HepG2 (cell line): ENCODE measurements at regions not wholly inside any gene's neighbourhood (a gene's known extent, or its start where the extent isn't known, plus 50 kb on each side); places are given as distances from the start of the nearest gene placed in this dataset.

ENCODE experiments used
- ATAC-seq: fragments of 200-7000 bp; cut with Tn5 transposase; 3 replicates; pipeline ENCODE4 v1.9.1; 2020; ENCODE audit warnings: mild to moderate bottlenecking, moderate library complexity
- BruUV-seq: library from RNA; stranded (reverse); fragments of 400-500 nt; replicated peaks from 2 replicates; lab custom pipeline; 2021; lab: Mats Ljungman, UMichigan
- CTCF ChIA-PET: fragments of 300-600 bp; formaldehyde crosslinking; extraction: SDS; loops from one replicate; lab custom pipeline; 2021; ENCODE audit warnings: low total read pairs, inconsistent platforms, low intra/inter-chr PET ratio; lab: Yijun Ruan, JAX
- POLR2A ChIA-PET: fragments of 350-600 bp; sonication (Branson Sonifier 250); formaldehyde crosslinking; loops from one replicate; lab custom pipeline; 2020; ENCODE audit warnings: antibody characterized with exemption, inconsistent platforms; lab: Yijun Ruan, JAX
- DNase-seq: peaks from one replicate; pipeline ENCODE4 v3.0.0-alpha.2; 2015; ENCODE audit warnings: low spot score
- FAIRE-seq: peaks from 3 replicates; lab custom pipeline; 2011; peaks lifted over from hg19 to GRCh38; lab: Jason Lieb, UNC
- H2AFZ ChIP-seq: one replicate; pipeline ENCODE4 v1.6.1; 2011; ENCODE audit warnings: low read length, inconsistent platforms
- H3K27ac ChIP-seq: fragments of 300-600 bp; 3 replicates; pipeline ENCODE4 v1.8.0; 2011; ENCODE audit warnings: mixed run types, mild to moderate bottlenecking, mixed read lengths, low read length, inconsistent platforms; ENCODE audit not compliant: insufficient read depth; ENCODE audit errors: extremely low read length
- H3K27me3 ChIP-seq, 2 experiments: fragments of 200-600 bp in 1 of 2; 2 replicates in 1 of 2; 3 replicates in 1 of 2; pipeline versions ENCODE4 v1.6.0 to v1.8.0; 2011; ENCODE audit warnings: low read length in 2 of 2, mild to moderate bottlenecking in 2 of 2, moderate library complexity in 2 of 2, inconsistent platforms in 1 of 2; ENCODE audit not compliant: insufficient read depth in 2 of 2, control insufficient read depth in 1 of 2
- H3K36me3 ChIP-seq, 2 experiments: fragments of 200-600 bp in 1 of 2; replicated peaks in 1 of 2; 2 replicates in 1 of 2; 3 replicates in 1 of 2; pipeline versions ENCODE4 v1.5.1 to v1.8.0; 2011; ENCODE audit warnings: low read length in 2 of 2, inconsistent platforms in 1 of 2; ENCODE audit not compliant: insufficient read depth in 2 of 2, control insufficient read depth in 1 of 2
- H3K4me1 ChIP-seq: 2 replicates; pipeline ENCODE4 v1.5.1; 2012; ENCODE audit warnings: low read length, inconsistent platforms; ENCODE audit not compliant: insufficient read depth
- H3K4me2 ChIP-seq: 2 replicates; pipeline ENCODE4 v1.6.0; 2011; ENCODE audit warnings: low read depth, low read length, inconsistent platforms
- H3K4me3 ChIP-seq, 3 experiments: fragments of 200-600 bp in 1 of 3; sonication (generic), shearing (Covaris generic) in 1 of 3; replicated peaks in 1 of 3; 2 replicates each; pipeline ENCODE4 v1.5.1; 2011 to 2016; ENCODE audit warnings: low read length in 3 of 3, inconsistent platforms in 2 of 3, low read depth in 2 of 3, mild to moderate bottlenecking in 2 of 3, control low read depth in 1 of 3, mixed read lengths in 1 of 3; ENCODE audit not compliant: insufficient read depth in 1 of 3
- H3K79me2 ChIP-seq: one replicate; pipeline ENCODE4 v1.6.1; 2011; ENCODE audit warnings: low read length, inconsistent platforms; ENCODE audit not compliant: insufficient read depth
- H3K9ac ChIP-seq: 2 replicates; pipeline ENCODE4 v1.6.0; 2011; ENCODE audit warnings: mild to moderate bottlenecking, low read depth, low read length, inconsistent platforms; ENCODE audit not compliant: insufficient read depth
- H3K9me3 ChIP-seq: 2 replicates; pipeline ENCODE4 v1.5.1; 2012; ENCODE audit warnings: mild to moderate bottlenecking, low read length
- H4K20me1 ChIP-seq: 2 replicates; pipeline ENCODE4 v1.6.0; 2011; ENCODE audit warnings: inconsistent platforms, mild to moderate bottlenecking, low read length, moderate library complexity; ENCODE audit not compliant: insufficient read depth
- AGO2 ChIP-seq: fragments of 200-400 bp; formaldehyde crosslinking; optimal IDR thresholded peaks from 2 replicates; pipeline ENCODE3; 2017; ENCODE audit warnings: mild to moderate bottlenecking, low read depth, low read length, moderate library complexity
- DPF2 ChIP-seq: sonication (generic); formaldehyde crosslinking; IDR thresholded peaks from 2 replicates; pipeline ENCODE4 v1.4.0; 2020; ENCODE audit warnings: mild to moderate bottlenecking, low read depth, missing genetic modification reagents, borderline replicate concordance
- DR1 ChIP-seq: sonication (generic); formaldehyde crosslinking; IDR thresholded peaks from 2 replicates; pipeline ENCODE4 v1.8.0; 2021; ENCODE audit warnings: mild to moderate bottlenecking, missing genetic modification reagents, inconsistent platforms
- FLYWCH1 ChIP-seq: sonication (generic); formaldehyde crosslinking; IDR thresholded peaks from 2 replicates; pipeline ENCODE4 v1.8.1; 2023; ENCODE audit warnings: mild to moderate bottlenecking, missing genetic modification reagents
- FOXJ3 ChIP-seq: sonication (generic); formaldehyde crosslinking; IDR thresholded peaks from 2 replicates; pipeline ENCODE4 v1.4.0; 2020; ENCODE audit warnings: missing genetic modification reagents, mild to moderate bottlenecking, borderline replicate concordance
- GPN1 ChIP-seq: sonication (generic); formaldehyde crosslinking; IDR thresholded peaks from 2 replicates; pipeline ENCODE4 v1.5.1; 2020; ENCODE audit warnings: missing genetic modification reagents, borderline replicate concordance
- GZF1 ChIP-seq: sonication (generic); formaldehyde crosslinking; IDR thresholded peaks from 2 replicates; pipeline ENCODE4 v1.5.1; 2020; ENCODE audit warnings: mild to moderate bottlenecking, missing genetic modification reagents
- PHF8 ChIP-seq: sonication (generic); formaldehyde crosslinking; IDR thresholded peaks from 2 replicates; pipeline ENCODE4 v1.5.0; 2020; ENCODE audit warnings: missing genetic modification reagents
- SYNCRIP ChIP-seq: fragments of 200-400 bp; formaldehyde crosslinking; IDR thresholded peaks from 2 replicates; pipeline ENCODE4 v1.6.1; 2018; ENCODE audit warnings: mild to moderate bottlenecking, low read depth, low read length; ENCODE audit not compliant: insufficient read depth
- TSC22D2 ChIP-seq: sonication (generic); formaldehyde crosslinking; IDR thresholded peaks from 2 replicates; pipeline ENCODE4 v1.5.1; 2020; ENCODE audit warnings: missing genetic modification reagents, mild to moderate bottlenecking, borderline replicate concordance
- XBP1 ChIP-seq: sonication (generic); formaldehyde crosslinking; IDR thresholded peaks from 2 replicates; pipeline ENCODE4 v1.5.0; 2020; ENCODE audit warnings: missing genetic modification reagents
- ZBTB3 ChIP-seq: sonication (generic); formaldehyde crosslinking; IDR thresholded peaks from 2 replicates; pipeline ENCODE4 v1.4.0; 2020; ENCODE audit warnings: low read depth, mild to moderate bottlenecking, moderate library complexity, missing genetic modification reagents, borderline replicate concordance
- ZFP36L1 ChIP-seq: sonication (generic); formaldehyde crosslinking; IDR thresholded peaks from 2 replicates; pipeline ENCODE4 v1.8.0; 2022; ENCODE audit warnings: mild to moderate bottlenecking, missing genetic modification reagents, moderate library complexity
- ZNF256 ChIP-seq: sonication (generic); formaldehyde crosslinking; conservative IDR thresholded peaks from 2 replicates; pipeline ENCODE4 v1.4.0; 2020; ENCODE audit warnings: missing genetic modification reagents
- ZNF281 ChIP-seq: sonication (generic); formaldehyde crosslinking; IDR thresholded peaks from 2 replicates; pipeline ENCODE4 v1.4.0; 2020; ENCODE audit warnings: missing genetic modification reagents, borderline replicate concordance
- ZNF441 ChIP-seq: sonication (generic); formaldehyde crosslinking; IDR thresholded peaks from 2 replicates; pipeline ENCODE4 v1.7.0; 2021; ENCODE audit warnings: missing genetic modification reagents, borderline replicate concordance
- ZNF558 ChIP-seq: sonication (generic); formaldehyde crosslinking; IDR thresholded peaks from 2 replicates; pipeline ENCODE4 v1.9.0; 2022; ENCODE audit warnings: mild to moderate bottlenecking, missing genetic modification reagents, borderline replicate concordance
- WGBS: methylation state at CpG from one replicate; pipeline ENCODE4 v1.1.6; 2017; ENCODE audit warnings: low lambda C conversion rate; 5-methylcytosine and 5-hydroxymethylcytosine counted together
- in situ Hi-C: cut with HindIII; loops from 2 replicates; pipeline ENCODE4 v1.10.0; 2017; ENCODE audit warnings: low pct_unique_long_range_greater_than_20kb; ENCODE audit not compliant: extremely low pct_ligation_motif_present
- intact Hi-C: fragments of 100-400 bp; cut with micrococcal nuclease; formaldehyde crosslinking; loops from one replicate; pipeline ENCODE4 v1.10.0; 2022; ENCODE audit not compliant: unreplicated experiment

GRCh38 chr18:39655341-39655740 is 2089.7 kb upstream of the CELF4 start (continued):
- no peak for TF ChIP-seq ZBTB3 (CRISPR knock-in tag)
- TF ChIP-seq FLYWCH1: no peak
- TF ChIP-seq FOXJ3 (CRISPR knock-in tag): no peak

- Histone ChIP-seq H3K36me3 (no peaks in the 10 kb centered on the region), H3K4me2 (no peak overlapping the region), H3K4me1 (no peaks in the 10 kb centered on the region), H3K79me2 (no peaks in the 10 kb centered on the region), H3K9ac (no peak overlapping the region), H3K27me3 (no peaks in the 10 kb centered on the region), H3K27ac (no peak overlapping the region), H2AFZ (no peak overlapping the region), H4K20me1 (no peaks in the 10 kb centered on the region), H3K4me3 (no peak overlapping the region), H3K9me3 (no peaks in the 10 kb centered on the region)
- intact Hi-C loops (no loop called here), in situ Hi-C loops (no loop called here)
- no peak for ATAC-seq
- no TSS peak for BruUV-seq
- CTCF ChIA-PET: no interaction called here
- FAIRE-seq: no peak
- TF ChIP-seq GZF1 (no peak), DPF2 (CRISPR knock-in tag) (no peak), PHF8 (CRISPR knock-in tag) (no peak), ZFP36L1 (CRISPR knock-in tag) (no peak)
- no peak for DNase-seq
- POLR2A ChIA-PET: no interaction called here
- WGBS: 99% methylated on average over 2 of the region's 2 CpGs
These were observed 2087.6 kb upstream of the CELF4 start for GRCh38 chr18:39653221-39653620.

GRCh38 chr18:39648616-39649015 is 2083.0 kb upstream of the CELF4 start:
- no peak overlapping the region for H3K4me2 ChIP-seq
- H3K27ac ChIP-seq: no peak overlapping the region
- no peak for DNase-seq
- no peaks in the 10 kb centered on the region for H3K9me3 ChIP-seq
- H4K20me1 ChIP-seq: no peaks in the 10 kb centered on the region
- no peak overlapping the region for H2AFZ ChIP-seq
- no TSS peak for BruUV-seq
- WGBS: 94% methylated on average over 1 of the region's 1 CpG
- ChIA-PET POLR2A (no interaction called here), CTCF (no interaction called here)
- H3K36me3 ChIP-seq: no peaks in the 10 kb centered on the region
- H3K27me3 ChIP-seq: no peaks in the 10 kb centered on the region
- H3K4me3 ChIP-seq: no peak overlapping the region
- no peak for FAIRE-seq
- H3K79me2 ChIP-seq: no peaks in the 10 kb centered on the region
- ATAC-seq: no peak
- in situ Hi-C loops (no loop called here), intact Hi-C loops (no loop called here)
- H3K4me1 ChIP-seq: no peaks in the 10 kb centered on the region
- no peak overlapping the region for H3K9ac ChIP-seq
- TF ChIP-seq ZNF441 (CRISPR knock-in tag): no peak
- TF ChIP-seq GPN1 (CRISPR knock-in tag): no peak
- TF ChIP-seq DR1: no peak
- no peak for TF ChIP-seq ZNF281 (CRISPR knock-in tag)
- no peak for TF ChIP-seq ZNF256
- TF ChIP-seq SYNCRIP: no peak
- no peak for TF ChIP-seq ZNF558 (CRISPR knock-in tag)
- TF ChIP-seq AGO2: no peak
- TF ChIP-seq TSC22D2 (CRISPR knock-in tag): no peak
- no peak for TF ChIP-seq XBP1 (CRISPR knock-in tag)
